ENCODE measurements at regions not wholly inside any gene's neighbourhood (a gene's known extent, or its start where the extent isn't known, plus 50 kb on each side); places are given as distances from the start of the nearest gene placed in this dataset.
"Not testable (repeated sequence)": the region's sequence is repeated elsewhere in the genome, so short reads cannot be mapped to it uniquely, and the experiment has no call there.

GRCh38 chr4:49140351-49140750 lies 154.3 kb downstream of the CWH43 start:
- H3K27ac ChIP-seq; H3K4me1 ChIP-seq; H3K4me3 ChIP-seq; H3K9me3 ChIP-seq; intact Hi-C loops (cut with DNase I); H3K36me3 ChIP-seq; H3K27me3 ChIP-seq: not testable (repeated sequence)
- DNase-seq (ENCODE audit: low spot score in 2 of 2): peak; percentile 9 to 83

- DNase-seq (ENCODE audit: low spot score in 2 of 2); H3K27me3 ChIP-seq; H3K4me1 ChIP-seq; H3K9me3 ChIP-seq; H3K4me3 ChIP-seq; H3K36me3 ChIP-seq; intact Hi-C loops (cut with DNase I); H3K27ac ChIP-seq: not testable (repeated sequence)
These were observed 155.9 kb downstream of the CWH43 start for GRCh38 chr4:49141955-49142354.

GRCh38 chr4:49147143-49147542 lies 161.1 kb downstream of the CWH43 start:
- DNase-seq (ENCODE audit: low spot score in 2 of 2); H3K27ac ChIP-seq; H3K4me1 ChIP-seq; intact Hi-C loops (cut with DNase I); H3K27me3 ChIP-seq; H3K4me3 ChIP-seq; H3K36me3 ChIP-seq: not testable (repeated sequence)
- H3K9me3 ChIP-seq: peaks cover 8 to 11% of the 10 kb centered on the region in 2 donors

GRCh38 chr4:49147596-49147995 lies 161.5 kb downstream of the CWH43 start:
- H3K36me3 ChIP-seq; H3K27ac ChIP-seq; H3K27me3 ChIP-seq; H3K4me3 ChIP-seq; H3K4me1 ChIP-seq; DNase-seq (ENCODE audit: low spot score in 2 of 2); intact Hi-C loops (cut with DNase I): not testable (repeated sequence)
- peaks cover 8 to 13% of the 10 kb centered on the region in 2 donors for H3K9me3 ChIP-seq

GRCh38 chr4:49149006-49149975 lies 163.2 kb downstream of the CWH43 start:
- intact Hi-C loops (cut with DNase I); H3K27me3 ChIP-seq; H3K4me3 ChIP-seq; H3K4me1 ChIP-seq; H3K36me3 ChIP-seq; DNase-seq (ENCODE audit: low spot score in 2 of 2); H3K27ac ChIP-seq: not testable (repeated sequence)
- peaks cover 8 to 17% of the 10 kb centered on the region in 2 donors for H3K9me3 ChIP-seq

- H3K4me1 ChIP-seq; H3K27me3 ChIP-seq; H3K4me3 ChIP-seq; H3K27ac ChIP-seq; H3K36me3 ChIP-seq; DNase-seq (ENCODE audit: low spot score in 2 of 2): not testable (repeated sequence)
- peaks cover 8 to 19% of the 10 kb centered on the region in 2 donors for H3K9me3 ChIP-seq
- intact Hi-C loops (cut with DNase I): loop anchor here (2.0 kb wide), 1 partner anchor 30 kb away; no protein-coding TSS in a partner anchor
These were observed 164.4 kb downstream of the CWH43 start for GRCh38 chr4:49150351-49151083.

GRCh38 chr4:49153011-49153410 lies 166.9 kb downstream of the CWH43 start:
- intact Hi-C loops (cut with DNase I); H3K27me3 ChIP-seq; H3K4me1 ChIP-seq; DNase-seq (ENCODE audit: low spot score in 2 of 2); H3K4me3 ChIP-seq; H3K27ac ChIP-seq; H3K36me3 ChIP-seq: not testable (repeated sequence)
- H3K9me3 ChIP-seq: peaks cover 8 to 35% of the 10 kb centered on the region in 2 donors

- not testable (repeated sequence) for H3K4me3 ChIP-seq
These were observed 168.4 kb downstream of the CWH43 start for GRCh38 chr4:49154308-49155103.

GRCh38 chr4:49155270-49155669 lies 169.2 kb downstream of the CWH43 start:
- H3K27me3 ChIP-seq; intact Hi-C loops (cut with DNase I); H3K36me3 ChIP-seq; DNase-seq (ENCODE audit: low spot score in 2 of 2); H3K27ac ChIP-seq; H3K4me3 ChIP-seq; H3K4me1 ChIP-seq: not testable (repeated sequence)
- H3K9me3 ChIP-seq: peaks cover 3 to 26% of the 10 kb centered on the region in 2 donors

More at GRCh38 chr4:49154308-49155103, 168.4 kb downstream of the CWH43 start:
- H3K27ac ChIP-seq; DNase-seq (ENCODE audit: low spot score in 2 of 2); H3K36me3 ChIP-seq; intact Hi-C loops (cut with DNase I); H3K27me3 ChIP-seq; H3K4me1 ChIP-seq: not testable (repeated sequence)
- H3K9me3 ChIP-seq: peaks cover 8 to 29% of the 10 kb centered on the region in 2 donors

- H3K4me3 ChIP-seq: not testable (repeated sequence)
These were observed 170.2 kb downstream of the CWH43 start for GRCh38 chr4:49156309-49156708.

GRCh38 chr4:49157630-49158029 lies 171.6 kb downstream of the CWH43 start:
- intact Hi-C loops (cut with DNase I); H3K27me3 ChIP-seq; H3K36me3 ChIP-seq; H3K4me1 ChIP-seq; H3K27ac ChIP-seq; DNase-seq (ENCODE audit: low spot score in 2 of 2); H3K4me3 ChIP-seq: not testable (repeated sequence)
- peaks cover 0 to 22% of the 10 kb centered on the region in 2 donors for H3K9me3 ChIP-seq

More at GRCh38 chr4:49156309-49156708, 170.2 kb downstream of the CWH43 start:
- H3K27me3 ChIP-seq; H3K4me1 ChIP-seq; DNase-seq (ENCODE audit: low spot score in 2 of 2); H3K27ac ChIP-seq; intact Hi-C loops (cut with DNase I); H3K36me3 ChIP-seq: not testable (repeated sequence)
- peaks cover 0 to 24% of the 10 kb centered on the region in 2 donors for H3K9me3 ChIP-seq

- H3K27ac ChIP-seq; H3K4me1 ChIP-seq; intact Hi-C loops (cut with DNase I); DNase-seq (ENCODE audit: low spot score in 2 of 2); H3K36me3 ChIP-seq; H3K4me3 ChIP-seq; H3K27me3 ChIP-seq: not testable (repeated sequence)
- H3K9me3 ChIP-seq: peaks cover 0 to 14% of the 10 kb centered on the region in 2 donors
These were observed 175.1 kb downstream of the CWH43 start for GRCh38 chr4:49161111-49161541.

GRCh38 chr4:49164916-49165315 lies 178.8 kb downstream of the CWH43 start:
- H3K4me1 ChIP-seq; H3K27me3 ChIP-seq; H3K27ac ChIP-seq; H3K36me3 ChIP-seq; intact Hi-C loops (cut with DNase I); H3K4me3 ChIP-seq; DNase-seq (ENCODE audit: low spot score in 2 of 2); H3K9me3 ChIP-seq: not testable (repeated sequence)

All from ascending aorta (tissue), 2 donors.